ENCODE measurements at regions not wholly inside any gene's neighbourhood (a gene's known extent, or its start where the extent isn't known, plus 50 kb on each side); places are given as distances from the start of the nearest gene placed in this dataset.

GRCh38 chr12:75708802-75709201 is 197.4 kb upstream of the KRR1 start:
- TF ChIP-seq CTCF (IDR thresholded peaks at IDR 0.05) (no peak), POLR2A (IDR thresholded peaks at IDR 0.05) (no peak), POLR2AphosphoS5 (IDR thresholded peaks at IDR 0.05) (no peak)

All from prostate gland (tissue), 2 donors.